H1 (cell line): ENCODE measurements at regions not wholly inside any gene's neighbourhood (a gene's known extent, or its start where the extent isn't known, plus 50 kb on each side); places are given as distances from the start of the nearest gene placed in this dataset.

Experiments used
- CTCF ChIA-PET: fragments of 300-600 bp; sonication (Branson Sonifier 250); formaldehyde crosslinking; loops from one replicate; lab custom pipeline; 2021; ENCODE audit not compliant: partially characterized antibody; lab: Charles Lee
- POLR2A ChIA-PET: fragments of 300-600 bp; sonication (Branson Sonifier 250); formaldehyde crosslinking; loops from one replicate; lab custom pipeline; 2021; ENCODE audit warnings: inconsistent platforms; ENCODE audit not compliant: partially characterized antibody; lab: Charles Lee
- DNase-seq, 2 experiments: peaks; one replicate each; pipeline versions ENCODE4 v3.0.0 to v3.0.0-alpha.2; 2010 to 2022; ENCODE audit warnings: low spot score in 2 of 2, low read depth in 1 of 2, mixed read lengths in 1 of 2
- FAIRE-seq: peaks from 2 replicates; lab custom pipeline; 2011; peaks lifted over from hg19 to GRCh38; lab: Jason Lieb, UNC
- H2AFZ ChIP-seq: 2 replicates; pipeline ENCODE4 v1.8.1; 2012; ENCODE audit warnings: low read length, inconsistent platforms
- H2AK5ac ChIP-seq: 2 replicates; pipeline ENCODE4 v1.6.1; 2013; ENCODE audit warnings: low read depth, low read length
- H2BK120ac ChIP-seq: replicated peaks from 2 replicates; pipeline ENCODE3; 2013; ENCODE audit warnings: low read depth, low read length, inconsistent platforms
- H2BK12ac ChIP-seq: 2 replicates; pipeline ENCODE4 v1.6.1; 2013; ENCODE audit warnings: low read depth, low read length
- H2BK15ac ChIP-seq: 2 replicates; pipeline ENCODE4 v1.6.1; 2013; ENCODE audit warnings: low read length
- H2BK20ac ChIP-seq: 2 replicates; pipeline ENCODE4 v1.6.1; 2013; ENCODE audit warnings: low read length
- H2BK5ac ChIP-seq: 2 replicates; pipeline ENCODE4 v1.6.1; 2013; ENCODE audit warnings: low read depth, low read length
- H3K14ac ChIP-seq: 2 replicates; pipeline ENCODE4 v1.6.1; 2013; ENCODE audit warnings: inconsistent platforms; ENCODE audit not compliant: insufficient read length
- H3K18ac ChIP-seq: 2 replicates; pipeline ENCODE4 v1.6.1; 2013; ENCODE audit warnings: low read length; ENCODE audit errors: extremely low read depth
- H3K23ac ChIP-seq: 2 replicates; pipeline ENCODE4 v1.6.1; 2013; ENCODE audit warnings: inconsistent platforms; ENCODE audit not compliant: insufficient read length
- H3K23me2 ChIP-seq: 2 replicates; pipeline ENCODE4 v1.6.1; 2013; ENCODE audit warnings: low read depth, low read length
- H3K27ac ChIP-seq: 2 replicates; pipeline ENCODE4 v1.6.1; 2011; ENCODE audit warnings: low read depth, low read length, inconsistent platforms
- H3K27me3 ChIP-seq, 4 experiments: replicated peaks in 1 of 4; 1 replicate in 1 of 4; 2 replicates in 3 of 4; pipeline versions ENCODE4 v1.6.1 to v1.8.1; 2011 to 2013; ENCODE audit warnings: low read length in 3 of 4, mild to moderate bottlenecking in 3 of 4, inconsistent platforms in 2 of 4, mixed read lengths in 2 of 4, moderate library complexity in 1 of 4; ENCODE audit not compliant: control insufficient read depth in 3 of 4, insufficient read depth in 3 of 4; ENCODE audit errors: extremely low read depth in 1 of 4
- H3K36me3 ChIP-seq, 4 experiments: 2 replicates each; pipeline versions ENCODE4 v1.6.1 to v1.8.1; 2011 to 2013; ENCODE audit warnings: mild to moderate bottlenecking in 4 of 4, low read length in 3 of 4, moderate library complexity in 2 of 4, control low read depth in 1 of 4, inconsistent platforms in 1 of 4; ENCODE audit not compliant: insufficient read depth in 4 of 4, control insufficient read depth in 2 of 4
- H3K4ac ChIP-seq: replicated peaks from 2 replicates; pipeline ENCODE3; 2013; ENCODE audit warnings: low read length, low read depth, mixed read lengths, inconsistent platforms; ENCODE audit not compliant: insufficient read length
- H3K4me1 ChIP-seq, 4 experiments: replicated peaks in 1 of 4; 1 replicate in 1 of 4; 2 replicates in 3 of 4; pipeline versions ENCODE4 v1.6.1 to v1.8.1; 2011 to 2013; ENCODE audit warnings: low read length in 3 of 4, inconsistent platforms in 2 of 4, mixed read lengths in 1 of 4; ENCODE audit not compliant: insufficient read depth in 4 of 4, control insufficient read depth in 3 of 4
- H3K4me2 ChIP-seq, 2 experiments: 2 replicates each; pipeline versions ENCODE4 v1.6.1 to v1.8.1; 2011 to 2013; ENCODE audit warnings: low read depth in 2 of 2, low read length in 2 of 2, control low read depth in 1 of 2, inconsistent platforms in 1 of 2, mild to moderate bottlenecking in 1 of 2; ENCODE audit not compliant: insufficient read depth in 1 of 2
- H3K4me3 ChIP-seq, 4 experiments: fragments of 200-600, 300-600 bp in 1 of 4; sonication (generic), shearing (Covaris generic), sonication (Bioruptor Twin) in 1 of 4; 2 replicates each; pipeline versions ENCODE4 v1.5.1 to v1.8.1; 2011 to 2016; ENCODE audit warnings: low read length in 4 of 4, low read depth in 3 of 4, control low read depth in 2 of 4, inconsistent platforms in 2 of 4, mild to moderate bottlenecking in 2 of 4, mixed read lengths in 1 of 4, moderate library complexity in 1 of 4; ENCODE audit not compliant: insufficient read depth in 2 of 4; ENCODE audit errors: extremely low read depth in 1 of 4
- H3K56ac ChIP-seq: replicated peaks from 2 replicates; pipeline ENCODE3; 2013; ENCODE audit warnings: low read depth, mild to moderate bottlenecking, mixed read lengths, low read length, inconsistent platforms; ENCODE audit not compliant: insufficient read length
- H3K79me1 ChIP-seq: 2 replicates; pipeline ENCODE4 v1.6.1; 2013; ENCODE audit warnings: low read depth, low read length, control low read depth
- H3K79me2 ChIP-seq, 2 experiments: 2 replicates each; pipeline versions ENCODE4 v1.6.1 to v1.8.1; 2012 to 2013; ENCODE audit warnings: low read length in 2 of 2, mild to moderate bottlenecking in 2 of 2, inconsistent platforms in 1 of 2; ENCODE audit not compliant: insufficient read depth in 2 of 2, control insufficient read depth in 1 of 2
- H3K9ac ChIP-seq, 4 experiments: replicated peaks in 1 of 4; 1 replicate in 1 of 4; 2 replicates in 3 of 4; pipeline versions ENCODE4 v1.6.1 to v1.8.1; 2011 to 2013; ENCODE audit warnings: low read depth in 3 of 4, low read length in 3 of 4, control low read depth in 2 of 4, mild to moderate bottlenecking in 2 of 4, moderate library complexity in 2 of 4, inconsistent platforms in 1 of 4; ENCODE audit errors: extremely low read depth in 1 of 4
- H3K9me3 ChIP-seq, 2 experiments: 2 replicates each; pipeline versions ENCODE4 v1.6.1 to v1.8.1; 2012 to 2013; ENCODE audit warnings: mild to moderate bottlenecking in 2 of 2, moderate library complexity in 2 of 2, control low read depth in 1 of 2, inconsistent platforms in 1 of 2, low read depth in 1 of 2, low read length in 1 of 2, mixed read lengths in 1 of 2; ENCODE audit not compliant: insufficient read depth in 2 of 2
- H4K20me1 ChIP-seq, 2 experiments: replicated peaks in 1 of 2; 2 replicates each; pipeline versions ENCODE3 to v1.8.1; 2011 to 2013; ENCODE audit warnings: inconsistent platforms in 2 of 2, low read length in 2 of 2, mild to moderate bottlenecking in 1 of 2; ENCODE audit not compliant: insufficient read depth in 2 of 2, control insufficient read depth in 1 of 2
- H4K5ac ChIP-seq: 2 replicates; pipeline ENCODE4 v1.6.1; 2013; ENCODE audit warnings: low read length, low read depth, mixed read lengths, inconsistent platforms; ENCODE audit not compliant: insufficient read length
- H4K8ac ChIP-seq: 2 replicates; pipeline ENCODE4 v1.8.0; 2013; ENCODE audit warnings: mild to moderate bottlenecking, moderate library complexity, low read length, inconsistent platforms; ENCODE audit not compliant: insufficient read depth; ENCODE audit errors: extremely low read depth
- H4K91ac ChIP-seq: replicated peaks from 2 replicates; pipeline ENCODE3; 2013; ENCODE audit warnings: low read length, mixed read lengths, inconsistent platforms; ENCODE audit not compliant: insufficient read length
- MAFK ChIP-seq: IDR thresholded peaks from 2 replicates; pipeline ENCODE4 v1.6.1; 2012; ENCODE audit warnings: low read depth, mild to moderate bottlenecking, improper control_type of control experiment, low read length
- ZNF274 ChIP-seq: IDR thresholded peaks from 2 replicates; pipeline ENCODE4 v1.7.0; 2012; ENCODE audit warnings: low read length, borderline replicate concordance; ENCODE audit errors: extremely low read depth
- WGBS, 2 experiments: shearing (Covaris generic) in 1 of 2; methylation state at CpG; one replicate each; pipeline versions ENCODE4 v1.1.6 to v1.1.7; 2013 to 2015; ENCODE audit warnings: low lambda C conversion rate in 2 of 2, mixed read lengths in 2 of 2, inconsistent platforms in 1 of 2, low coverage in 1 of 2, missing lambda C conversion rate in 1 of 2; ENCODE audit not compliant: insufficient replicate concordance in 2 of 2, insufficient coverage in 1 of 2, insufficient read length in 1 of 2; ENCODE audit errors: extremely low coverage in 1 of 2, missing lambda C conversion rate in 1 of 2; 5-methylcytosine and 5-hydroxymethylcytosine counted together

GRCh38 chr1:97983126-97983525 lies 62.3 kb upstream of the DPYD start:
- CTCF ChIA-PET = no interaction called here
- H3K9me3 ChIP-seq = no peaks in the 10 kb centered on the region
- WGBS, 2 experiments = 100% methylated on average over 2 of the region's 2 CpGs; no CpG with 5 or more reads in 1 of the 2 experiments

More at GRCh38 chr1:97983126-97983525, 62.3 kb upstream of the DPYD start:
- Histone ChIP-seq H2AK5ac (no peak overlapping the region), H3K79me2 (no peaks in the 10 kb centered on the region), H4K5ac (no peak overlapping the region), H3K79me1 (no peaks in the 10 kb centered on the region), H3K27ac (no peak overlapping the region), H3K4me1 (no peaks in the 10 kb centered on the region), H3K18ac (no peak overlapping the region)
- no peak for FAIRE-seq
- TF ChIP-seq ZNF274 = no peak
- peak; percentile 70; the same call in 1 of the 2 replicates for TF ChIP-seq MAFK
- TF ChIP-seq, all 59 proteins: peak for 1
- Histone ChIP-seq H3K14ac (no peak overlapping the region), H2BK12ac (no peak overlapping the region), H3K4me3 (no peak overlapping the region), H3K9ac (no peak overlapping the region), H2BK20ac (no peak overlapping the region), H2BK120ac (no peak overlapping the region), H3K4ac (no peak overlapping the region), H3K23ac (no peak overlapping the region), H2BK5ac (no peak overlapping the region), H4K8ac (no peak overlapping the region), H4K20me1 (no peaks in the 10 kb centered on the region), H3K4me2 (no peak overlapping the region), H4K91ac (no peak overlapping the region), H2BK15ac (no peak overlapping the region), H2AFZ (no peak overlapping the region), H3K23me2 (no peaks in the 10 kb centered on the region), H3K27me3 (no peaks in the 10 kb centered on the region), H3K36me3 (no peaks in the 10 kb centered on the region), H3K56ac (no peak overlapping the region)
- POLR2A ChIA-PET = no interaction called here
- DNase-seq = no peak
